CD4-positive, alpha-beta T cell (primary cell): ENCODE measurements at regions not wholly inside any gene's neighbourhood (a gene's known extent, or its start where the extent isn't known, plus 50 kb on each side); places are given as distances from the start of the nearest gene placed in this dataset.

Experiments
- ATAC-seq: fragments of 200-7000 bp; cut with Tn5 transposase; one replicate; pipeline ENCODE4 v1.10.0; 2022; ENCODE audit warnings: mild to moderate bottlenecking; ENCODE audit not compliant: poor library complexity
- CTCF ChIA-PET: fragments of 350-600 bp; sonication (Branson Sonifier 250); formaldehyde crosslinking; loops from one replicate; lab custom pipeline; 2021; ENCODE audit warnings: antibody characterized with exemption, inconsistent platforms; lab: Charles Lee
- POLR2A ChIA-PET: fragments of 350-600 bp; sonication (Branson Sonifier 250); formaldehyde crosslinking; loops from one replicate; lab custom pipeline; 2021; ENCODE audit warnings: antibody characterized with exemption, inconsistent platforms; lab: Charles Lee
- DNase-seq, 14 experiments: peaks; one replicate each; pipeline ENCODE4 v3.0.0-alpha.2; 2013 to 2020; ENCODE audit warnings: mixed read lengths in 2 of 14
- H3K27ac ChIP-seq, 2 donors: one replicate each; pipeline versions ENCODE4 v1.5.1 to v1.7.0; 2013; ENCODE audit warnings: low read length in 2 of 2, low read depth in 1 of 2, mild to moderate bottlenecking in 1 of 2
- H3K27me3 ChIP-seq, 2 experiments: 1 replicate in 1 of 2; 2 replicates in 1 of 2; pipeline versions ENCODE4 v1.6.1 to v1.7.0; 2013; ENCODE audit warnings: low read length in 2 of 2, control low read depth in 1 of 2, mild to moderate bottlenecking in 1 of 2, moderate library complexity in 1 of 2; ENCODE audit not compliant: insufficient read depth in 2 of 2, control insufficient read depth in 1 of 2
- H3K36me3 ChIP-seq: one replicate; pipeline ENCODE4 v1.6.1; 2013; ENCODE audit warnings: low read length, control low read depth; ENCODE audit not compliant: insufficient read depth
- H3K4me1 ChIP-seq: one replicate; pipeline ENCODE4 v1.6.1; 2013; ENCODE audit warnings: low read length, control low read depth; ENCODE audit not compliant: insufficient read depth
- H3K4me3 ChIP-seq: one replicate; pipeline ENCODE4 v1.5.1; 2013; ENCODE audit warnings: mild to moderate bottlenecking, low read length, moderate library complexity
- H3K9me3 ChIP-seq, 2 experiments: 1 replicate in 1 of 2; 2 replicates in 1 of 2; pipeline versions ENCODE4 v1.6.1 to v1.7.0; 2013; ENCODE audit warnings: low read length in 2 of 2, mild to moderate bottlenecking in 2 of 2, control low read depth in 1 of 2, moderate library complexity in 1 of 2; ENCODE audit not compliant: control insufficient read depth in 1 of 2, insufficient read depth in 1 of 2
- H3K27ac Mint-ChIP-seq: one replicate; pipeline ENCODE4 v1.8.0; 2020; ENCODE audit warnings: mixed read lengths
- H3K27me3 Mint-ChIP-seq: one replicate; pipeline ENCODE4 v1.8.0; 2021; ENCODE audit warnings: mixed read lengths
- H3K36me3 Mint-ChIP-seq: one replicate; pipeline ENCODE4 v1.8.0; 2021; ENCODE audit warnings: low read depth, mixed read lengths
- H3K4me1 Mint-ChIP-seq: one replicate; pipeline ENCODE4 v1.8.0; 2021; ENCODE audit warnings: low read depth, mixed read lengths
- H3K4me3 Mint-ChIP-seq: one replicate; pipeline ENCODE4 v1.8.0; 2020; ENCODE audit warnings: mild to moderate bottlenecking, mixed read lengths
- H3K9me3 Mint-ChIP-seq: one replicate; pipeline ENCODE4 v1.8.0; 2020; ENCODE audit warnings: mixed read lengths
- CTCF ChIP-seq: fragments of 200-600 bp; IDR thresholded peaks from one replicate; pipeline ENCODE4 v1.8.0; 2022; ENCODE audit warnings: antibody characterized with exemption, mild to moderate bottlenecking
- intact Hi-C, 2 experiments: fragments of 100-400 bp; cut with DNase I in 1 of 2; cut with micrococcal nuclease in 1 of 2; formaldehyde crosslinking; loops; one replicate each; pipeline versions ENCODE4 v1.15.1 to v1.9.0; 2023 to 2025; cut with DNase I, micrococcal nuclease

- no peak for ATAC-seq
- no peaks in the 10 kb centered on the region for H3K4me1 ChIP-seq
- no peaks in the 10 kb centered on the region for H3K27me3 ChIP-seq
- H3K27me3 Mint-ChIP-seq, result no peaks in the 10 kb centered on the region
- intact Hi-C loops, result no loop called here
- H3K4me3 Mint-ChIP-seq, result no peak overlapping the region
- CTCF ChIA-PET, result no interaction called here
- no peak overlapping the region for H3K27ac ChIP-seq
- no peaks in the 10 kb centered on the region for H3K36me3 ChIP-seq
- no peak for DNase-seq
- H3K27ac Mint-ChIP-seq, result no peak overlapping the region
- H3K9me3 ChIP-seq, result peaks cover 0 to 12% of the 10 kb centered on the region in 2 experiments
- POLR2A ChIA-PET, result no interaction called here
- no peaks in the 10 kb centered on the region for H3K36me3 Mint-ChIP-seq
- H3K4me1 Mint-ChIP-seq, result no peaks in the 10 kb centered on the region
- no peaks in the 10 kb centered on the region for H3K9me3 Mint-ChIP-seq
- H3K4me3 ChIP-seq, result no peak overlapping the region
- TF ChIP-seq CTCF, result no peak
Measured at GRCh38 chr4:127560755-127561154, 72.0 kb upstream of the INTU start.

GRCh38 chr4:127574643-127575042, 58.1 kb upstream of the INTU start:
- DNase-seq, result no peak
- no peak overlapping the region for H3K4me3 Mint-ChIP-seq
- no peak overlapping the region for H3K27ac Mint-ChIP-seq
- ATAC-seq, result no peak
- H3K27me3 Mint-ChIP-seq, result peaks cover 3% of the 10 kb centered on the region
- Histone ChIP-seq H3K9me3 (peaks cover 0 to 3% of the 10 kb centered on the region in 2 experiments), H3K27ac (no peak overlapping the region), H3K36me3 (no peaks in the 10 kb centered on the region), H3K27me3 (no peaks in the 10 kb centered on the region), H3K4me1 (no peaks in the 10 kb centered on the region), H3K4me3 (no peak overlapping the region)
- H3K36me3 Mint-ChIP-seq, result no peaks in the 10 kb centered on the region
- H3K9me3 Mint-ChIP-seq, result no peaks in the 10 kb centered on the region
- ChIA-PET POLR2A (no interaction called here), CTCF (no interaction called here)
- no peaks in the 10 kb centered on the region for H3K4me1 Mint-ChIP-seq
- intact Hi-C loops, result no loop called here
- no peak for TF ChIP-seq CTCF

- Histone ChIP-seq H3K9me3 (peaks cover 0 to 10% of the 10 kb centered on the region in 2 experiments), H3K27ac (no peak overlapping the region), H3K4me1 (no peaks in the 10 kb centered on the region), H3K4me3 (no peak overlapping the region), H3K27me3 (no peaks in the 10 kb centered on the region), H3K36me3 (no peaks in the 10 kb centered on the region)
- Mint-ChIP-seq H3K27ac (no peak overlapping the region), H3K36me3 (no peaks in the 10 kb centered on the region), H3K4me1 (no peaks in the 10 kb centered on the region), H3K27me3 (peaks cover 3% of the 10 kb centered on the region), H3K9me3 (no peaks in the 10 kb centered on the region), H3K4me3 (no peak overlapping the region)
- DNase-seq, result no peak
- no peak for TF ChIP-seq CTCF
- ATAC-seq, result no peak
- POLR2A ChIA-PET, result no interaction called here
- CTCF ChIA-PET, result no interaction called here
- intact Hi-C loops, result no loop called here
Measured at GRCh38 chr4:127575888-127576287, 56.9 kb upstream of the INTU start.
